ENCODE measurements at regions not wholly inside any gene's neighbourhood (a gene's known extent, or its start where the extent isn't known, plus 50 kb on each side); places are given as distances from the start of the nearest gene placed in this dataset.

GRCh38 chr13:89567025-89567424 is 1780.5 kb upstream of the MIR17HG start:
- Histone ChIP-seq H3K9me3 (ENCODE audit: low read depth, low read length) (no peaks in the 10 kb centered on the region), H3K27me3 (ENCODE audit: insufficient read depth, low read length) (no peaks in the 10 kb centered on the region), H3K79me2 (ENCODE audit: insufficient read depth, low read length) (no peaks in the 10 kb centered on the region), H3K27ac (ENCODE audit: low read depth, low read length) (no peak overlapping the region), H3K4me2 (ENCODE audit: insufficient read depth, low read length) (no peak overlapping the region), H3K36me3 (ENCODE audit: insufficient read depth, low read length) (no peaks in the 10 kb centered on the region), H3K4me3 (ENCODE audit: insufficient read depth, low read length) (no peak overlapping the region), H4K20me1 (ENCODE audit: insufficient read depth, low read length) (no peaks in the 10 kb centered on the region), H3K4me1 (ENCODE audit: insufficient read depth, low read length) (no peaks in the 10 kb centered on the region), H2AFZ (ENCODE audit: low read length) (no peak overlapping the region)
- no peak for TF ChIP-seq CTCF (IDR thresholded peaks at IDR 0.05; ENCODE audit: extremely low read depth, low read depth, low read length)
- no peak for DNase-seq (ENCODE audit: insufficient read length, low spot score, missing footprints)

GRCh38 chr13:89568276-89568675 is 1779.2 kb upstream of the MIR17HG start:
- H3K9me3 ChIP-seq (ENCODE audit: low read depth, low read length), result no peaks in the 10 kb centered on the region
- H3K4me2 ChIP-seq (ENCODE audit: insufficient read depth, low read length), result no peak overlapping the region
- DNase-seq (ENCODE audit: insufficient read length, low spot score, missing footprints), result no peak
- no peaks in the 10 kb centered on the region for H3K27me3 ChIP-seq (ENCODE audit: insufficient read depth, low read length)
- no peak for TF ChIP-seq CTCF (IDR thresholded peaks at IDR 0.05; ENCODE audit: extremely low read depth, low read depth, low read length)
- H3K36me3 ChIP-seq (ENCODE audit: insufficient read depth, low read length), result no peaks in the 10 kb centered on the region
- H3K4me3 ChIP-seq (ENCODE audit: insufficient read depth, low read length), result no peak overlapping the region
- no peak overlapping the region for H3K27ac ChIP-seq (ENCODE audit: low read depth, low read length)
- H4K20me1 ChIP-seq (ENCODE audit: insufficient read depth, low read length), result no peaks in the 10 kb centered on the region
- no peaks in the 10 kb centered on the region for H3K79me2 ChIP-seq (ENCODE audit: insufficient read depth, low read length)
- no peaks in the 10 kb centered on the region for H3K4me1 ChIP-seq (ENCODE audit: insufficient read depth, low read length)
- H2AFZ ChIP-seq (ENCODE audit: low read length), result no peak overlapping the region

- Histone ChIP-seq H3K27me3 (ENCODE audit: insufficient read depth, low read length) (no peaks in the 10 kb centered on the region), H3K4me2 (ENCODE audit: insufficient read depth, low read length) (no peak overlapping the region), H3K4me3 (ENCODE audit: insufficient read depth, low read length) (no peak overlapping the region), H4K20me1 (ENCODE audit: insufficient read depth, low read length) (no peaks in the 10 kb centered on the region), H3K4me1 (ENCODE audit: insufficient read depth, low read length) (no peaks in the 10 kb centered on the region), H3K9me3 (ENCODE audit: low read depth, low read length) (no peaks in the 10 kb centered on the region), H3K79me2 (ENCODE audit: insufficient read depth, low read length) (no peaks in the 10 kb centered on the region), H2AFZ (ENCODE audit: low read length) (no peak overlapping the region), H3K27ac (ENCODE audit: low read depth, low read length) (no peak overlapping the region), H3K36me3 (ENCODE audit: insufficient read depth, low read length) (no peaks in the 10 kb centered on the region)
- TF ChIP-seq CTCF (IDR thresholded peaks at IDR 0.05; ENCODE audit: extremely low read depth, low read depth, low read length), result no peak
- DNase-seq (ENCODE audit: insufficient read length, low spot score, missing footprints), result no peak
Measured at GRCh38 chr13:89568746-89569145, 1778.7 kb upstream of the MIR17HG start.

GRCh38 chr13:89571676-89572075 is 1775.8 kb upstream of the MIR17HG start:
- H3K9me3 ChIP-seq (ENCODE audit: low read depth, low read length), result peaks cover 3% of the 10 kb centered on the region
- H3K4me1 ChIP-seq (ENCODE audit: insufficient read depth, low read length), result no peaks in the 10 kb centered on the region
- H3K79me2 ChIP-seq (ENCODE audit: insufficient read depth, low read length), result no peaks in the 10 kb centered on the region
- no peak overlapping the region for H3K4me3 ChIP-seq (ENCODE audit: insufficient read depth, low read length)
- no peaks in the 10 kb centered on the region for H4K20me1 ChIP-seq (ENCODE audit: insufficient read depth, low read length)
- no peaks in the 10 kb centered on the region for H3K36me3 ChIP-seq (ENCODE audit: insufficient read depth, low read length)
- H3K4me2 ChIP-seq (ENCODE audit: insufficient read depth, low read length), result no peak overlapping the region
- no peaks in the 10 kb centered on the region for H3K27me3 ChIP-seq (ENCODE audit: insufficient read depth, low read length)
- no peak for DNase-seq (ENCODE audit: insufficient read length, low spot score, missing footprints)
- H2AFZ ChIP-seq (ENCODE audit: low read length), result no peak overlapping the region
- H3K27ac ChIP-seq (ENCODE audit: low read depth, low read length), result no peak overlapping the region
- no peak for TF ChIP-seq CTCF (IDR thresholded peaks at IDR 0.05; ENCODE audit: extremely low read depth, low read depth, low read length)

Measured in osteoblast (primary cell).